ENCODE measurements at regions not wholly inside any gene's neighbourhood (a gene's known extent, or its start where the extent isn't known, plus 50 kb on each side); places are given as distances from the start of the nearest gene placed in this dataset.

DNA sequence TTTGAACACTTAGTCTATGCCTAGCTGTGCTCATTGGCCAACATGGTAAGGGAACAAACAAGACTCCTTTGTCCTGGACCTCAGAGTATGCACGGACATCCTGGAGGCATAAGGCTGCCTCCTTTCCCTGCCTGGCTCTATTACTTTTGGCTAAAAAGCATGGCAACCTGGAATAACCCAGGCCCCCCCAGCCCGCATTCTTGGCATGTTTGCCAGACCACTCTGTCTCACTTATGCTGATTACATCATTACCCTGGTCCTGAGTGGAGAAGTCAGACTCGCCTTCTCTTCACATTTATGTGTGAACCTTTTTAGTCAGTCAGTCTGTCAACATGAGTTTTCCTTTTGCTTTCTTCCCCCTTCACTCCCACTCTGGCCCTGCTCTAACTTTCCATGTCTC lies 58.0 kb upstream of the ELK3 start:
- H3K27me3 ChIP-seq (ENCODE audit: insufficient read depth, poor library complexity, severe bottlenecking), result no peaks in the 10 kb centered on the region
- H3K27ac ChIP-seq (replicated peaks), result no peak overlapping the region
- no peak for TF ChIP-seq GABPA (IDR thresholded peaks at IDR 0.05; ENCODE audit: low read depth)
- TF ChIP-seq REST (IDR thresholded peaks at IDR 0.05; ENCODE audit: insufficient replicate concordance, low read depth), result no peak
- TF ChIP-seq POLR2AphosphoS5 (IDR thresholded peaks at IDR 0.05; ENCODE audit: low read depth), result no peak
- TF ChIP-seq CTCF (IDR thresholded peaks at IDR 0.05; ENCODE audit: insufficient read depth, low read length), result no peak
- TF ChIP-seq SPI1 (IDR thresholded peaks at IDR 0.05; ENCODE audit: borderline replicate concordance, low read depth), result no peak
- no peak for DNase-seq (ENCODE audit: low read depth in 1 of 2, low spot score in 1 of 2)
- H3K4me3 ChIP-seq (replicated peaks; ENCODE audit: insufficient read depth, low read length), result no peak overlapping the region

- TF ChIP-seq POLR2AphosphoS5 (IDR thresholded peaks at IDR 0.05; ENCODE audit: low read depth), result no peak
- no peak for TF ChIP-seq CTCF (IDR thresholded peaks at IDR 0.05; ENCODE audit: insufficient read depth, low read length)
- no peak for TF ChIP-seq REST (IDR thresholded peaks at IDR 0.05; ENCODE audit: insufficient replicate concordance, low read depth)
- TF ChIP-seq SPI1 (IDR thresholded peaks at IDR 0.05; ENCODE audit: borderline replicate concordance, low read depth), result no peak
- TF ChIP-seq GABPA (IDR thresholded peaks at IDR 0.05; ENCODE audit: low read depth), result no peak
Observed at GRCh38 chr12:96136725-96137378, 57.3 kb upstream of the ELK3 start.

DNA sequence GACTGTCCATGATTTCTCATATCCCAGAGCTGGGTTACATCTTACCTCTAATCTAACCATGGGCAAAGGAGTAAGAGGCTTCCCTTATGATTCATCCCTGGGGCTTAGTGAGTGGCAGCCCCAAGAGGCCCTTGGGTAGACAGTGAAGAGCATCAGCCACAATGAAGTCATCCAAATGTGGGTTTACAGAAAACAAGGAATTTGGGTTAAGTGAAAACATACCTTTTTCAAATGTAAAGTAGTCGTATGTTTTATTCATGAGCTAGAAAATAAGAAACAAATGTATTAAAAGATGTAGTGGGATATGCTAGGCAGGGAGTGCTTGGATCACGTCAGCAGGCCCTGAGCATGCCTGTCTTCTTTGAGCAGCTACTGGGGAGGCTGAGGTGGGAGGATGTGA lies 54.0 kb upstream of the ELK3 start:
- no peak for TF ChIP-seq SPI1 (IDR thresholded peaks at IDR 0.05; ENCODE audit: borderline replicate concordance, low read depth)
- TF ChIP-seq CTCF (IDR thresholded peaks at IDR 0.05; ENCODE audit: insufficient read depth, low read length), result no peak
- no peak for TF ChIP-seq REST (IDR thresholded peaks at IDR 0.05; ENCODE audit: insufficient replicate concordance, low read depth)
- TF ChIP-seq POLR2AphosphoS5 (IDR thresholded peaks at IDR 0.05; ENCODE audit: low read depth), result no peak
- TF ChIP-seq GABPA (IDR thresholded peaks at IDR 0.05; ENCODE audit: low read depth), result no peak
- H3K4me3 ChIP-seq (replicated peaks; ENCODE audit: insufficient read depth, low read length), result no peak overlapping the region
- peak in 1 of 2 experiments; percentile 32 for DNase-seq (ENCODE audit: low read depth in 1 of 2, low spot score in 1 of 2)
- no peaks in the 10 kb centered on the region for H3K27me3 ChIP-seq (ENCODE audit: insufficient read depth, poor library complexity, severe bottlenecking)
- H3K27ac ChIP-seq (replicated peaks), result no peak overlapping the region

More at GRCh38 chr12:96136725-96137378, 57.3 kb upstream of the ELK3 start:
- Histone ChIP-seq H3K27me3 (ENCODE audit: insufficient read depth, poor library complexity, severe bottlenecking) (no peaks in the 10 kb centered on the region), H3K4me3 (replicated peaks; ENCODE audit: insufficient read depth, low read length) (no peak overlapping the region), H3K27ac (replicated peaks) (no peak overlapping the region)
- peak in 1 of 2 experiments; percentile 16 for DNase-seq (ENCODE audit: low read depth in 1 of 2, low spot score in 1 of 2)
